OCI-LY7 (cell line): ENCODE measurements at regions not wholly inside any gene's neighbourhood (a gene's known extent, or its start where the extent isn't known, plus 50 kb on each side); places are given as distances from the start of the nearest gene placed in this dataset.

ENCODE experiments used
- CTCF ChIP-seq: fragments of 200-600 bp; sonication (generic); conservative IDR thresholded peaks from 2 replicates; pipeline ENCODE4 v1.5.1; 2014; ENCODE audit warnings: mild to moderate bottlenecking, antibody characterized with exemption, low read length, moderate library complexity, mixed read lengths
- EZH2phosphoT487 ChIP-seq: fragments of 200-600 bp; sonication (generic); IDR thresholded peaks from 2 replicates; pipeline ENCODE4 v1.6.1; 2018; ENCODE audit warnings: low read depth, borderline replicate concordance, mild to moderate bottlenecking, mixed run types, antibody characterized with exemption, low read length, moderate library complexity, mixed read lengths

DNA sequence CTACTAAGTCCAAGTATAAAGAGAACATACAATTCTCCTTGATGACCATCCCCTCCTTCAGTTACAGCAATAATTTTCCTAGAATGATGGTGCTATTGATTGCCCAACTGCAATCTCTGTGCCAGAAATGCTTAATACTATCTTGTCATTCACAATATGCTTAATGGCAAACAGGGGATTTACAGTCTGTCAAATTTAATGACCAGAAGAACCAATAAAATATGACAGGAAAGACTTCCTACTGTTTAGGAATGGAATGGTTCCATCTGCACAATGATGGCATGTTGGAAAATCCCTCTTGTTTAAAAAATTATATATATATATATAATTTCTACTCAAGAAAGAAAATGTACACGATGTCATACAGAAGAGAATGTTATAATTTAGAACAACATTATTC is 623.2 kb downstream of the CCER1 start:
- no peak for TF ChIP-seq CTCF
- TF ChIP-seq EZH2phosphoT487, result no peak
